CD4-positive, alpha-beta T cell treated with Interleukin-10 for 1 hour (primary cell): ENCODE measurements at regions not wholly inside any gene's neighbourhood (a gene's known extent, or its start where the extent isn't known, plus 50 kb on each side); places are given as distances from the start of the nearest gene placed in this dataset.

Source experiments
- DNase-seq: peaks from one replicate; pipeline ENCODE4 v3.0.0-alpha.2; 2020

DNA sequence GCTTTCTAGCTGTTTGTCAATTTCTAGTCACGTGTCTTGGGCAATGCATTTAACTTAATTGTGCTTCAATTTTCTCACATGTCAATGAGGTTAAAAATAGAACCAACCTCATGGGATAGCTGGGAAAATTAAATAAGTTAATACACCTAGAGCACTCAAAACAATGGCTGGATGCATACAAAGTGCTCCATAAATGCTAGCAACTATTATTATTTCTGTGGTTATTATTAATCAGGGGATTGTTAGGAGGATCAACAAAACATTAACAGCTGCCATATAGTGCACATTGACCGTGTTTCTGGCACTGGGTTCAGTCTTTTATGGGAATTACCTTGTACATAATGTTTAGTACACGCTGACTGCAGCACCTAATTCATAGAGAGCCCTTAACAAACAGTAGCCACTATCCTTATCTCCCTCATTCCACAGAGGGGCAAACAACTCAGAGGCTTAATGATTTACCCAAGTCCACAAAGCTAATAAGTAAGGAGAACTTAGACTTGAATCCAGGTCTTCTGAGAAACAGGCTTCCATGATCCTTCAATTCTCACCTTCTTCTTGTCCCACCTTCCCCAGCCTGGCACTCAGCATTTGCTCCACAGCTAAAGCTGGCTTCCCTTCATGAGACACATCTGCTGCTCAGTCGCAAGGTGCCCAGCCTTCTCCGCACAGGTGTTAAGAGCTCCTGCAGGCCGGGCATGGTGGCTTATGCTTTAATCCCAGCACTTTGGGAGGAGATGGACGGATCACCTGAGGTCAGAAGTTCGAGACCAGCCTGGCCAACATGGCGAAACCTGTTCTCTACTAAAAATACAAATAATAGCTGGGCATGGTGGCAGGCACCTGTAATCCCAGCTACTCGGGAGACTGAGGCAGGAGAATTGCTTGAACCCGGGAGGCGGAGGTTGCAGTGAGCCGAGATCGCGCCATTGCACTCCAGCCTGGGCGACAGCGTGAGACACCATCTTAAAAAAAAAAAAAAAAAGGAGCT is 137.4 kb upstream of the ABCA1 start:
- no peak for DNase-seq

GRCh38 chr9:105066275-105066865 is 138.4 kb upstream of the ABCA1 start:
- DNase-seq = no peak

DNA sequence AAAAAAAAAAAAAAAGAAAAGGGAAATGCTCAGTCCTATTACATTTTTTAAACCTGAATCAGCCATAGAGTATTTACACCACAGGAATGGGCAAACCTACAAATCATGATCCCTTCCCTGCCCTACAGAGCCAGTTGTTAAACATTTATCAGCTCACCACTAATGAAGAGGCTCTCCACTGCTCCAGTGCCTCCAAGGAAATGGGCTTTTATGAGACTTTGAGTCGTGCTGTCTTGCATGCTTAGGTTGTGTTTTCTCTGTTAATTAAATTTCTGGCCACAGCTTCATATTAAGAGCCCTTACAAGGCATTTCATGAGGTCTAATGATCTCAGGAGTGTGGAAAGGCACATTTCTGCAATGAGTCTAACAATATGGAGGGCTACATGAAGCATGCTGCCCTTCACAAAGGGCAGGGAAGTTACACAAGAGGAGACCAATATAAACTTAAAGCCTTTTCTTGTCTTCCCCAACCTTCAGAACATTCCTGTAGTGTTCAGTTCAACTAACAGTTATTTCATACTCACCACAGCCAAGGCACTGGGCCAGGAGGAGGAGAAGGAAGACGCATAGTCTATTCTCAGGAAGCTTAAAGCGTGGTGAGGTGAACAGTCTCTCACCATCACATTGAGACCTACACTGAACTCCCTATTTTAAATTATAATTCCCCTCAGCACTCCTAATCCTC is 140.1 kb upstream of the ABCA1 start:
- DNase-seq = no peak

DNA sequence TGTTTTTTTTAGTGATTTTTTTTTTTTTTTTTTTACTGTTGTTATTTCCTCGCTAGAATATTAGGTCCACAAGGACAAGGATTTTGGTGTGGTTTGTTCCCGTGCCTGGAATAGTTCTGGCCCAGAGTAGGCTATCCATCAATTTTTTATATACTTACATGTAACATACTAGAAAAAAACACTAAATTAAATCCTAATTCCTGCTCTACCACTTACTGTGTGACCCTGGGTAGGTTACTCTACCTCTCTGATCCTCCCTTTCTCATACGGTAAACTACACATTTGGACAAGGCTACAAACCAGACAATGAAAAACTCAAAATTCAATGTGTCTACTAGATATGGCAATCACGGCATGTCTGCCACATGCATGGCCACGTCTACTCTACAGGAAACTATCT is 141.3 kb upstream of the ABCA1 start:
- DNase-seq = no peak

DNA sequence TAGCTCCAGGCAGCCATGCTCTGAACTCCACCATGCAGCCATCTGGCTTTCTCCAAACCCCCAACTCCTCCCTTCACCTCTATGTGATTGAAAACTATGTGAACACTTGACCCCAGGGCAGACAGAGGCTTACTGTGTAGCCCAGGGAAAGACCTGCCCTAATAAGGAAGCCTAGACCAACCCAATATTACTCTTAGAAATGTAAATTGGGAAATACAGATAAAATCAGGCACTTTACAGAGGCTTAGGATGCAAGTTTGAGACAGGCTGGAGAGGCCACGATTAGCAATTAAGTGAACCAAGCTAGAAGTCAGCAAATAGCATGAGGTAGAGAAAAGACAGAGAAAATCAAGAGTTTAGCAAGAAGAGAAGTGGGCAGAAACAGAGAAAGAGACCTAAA is 141.7 kb upstream of the ABCA1 start:
- no peak for DNase-seq

DNA sequence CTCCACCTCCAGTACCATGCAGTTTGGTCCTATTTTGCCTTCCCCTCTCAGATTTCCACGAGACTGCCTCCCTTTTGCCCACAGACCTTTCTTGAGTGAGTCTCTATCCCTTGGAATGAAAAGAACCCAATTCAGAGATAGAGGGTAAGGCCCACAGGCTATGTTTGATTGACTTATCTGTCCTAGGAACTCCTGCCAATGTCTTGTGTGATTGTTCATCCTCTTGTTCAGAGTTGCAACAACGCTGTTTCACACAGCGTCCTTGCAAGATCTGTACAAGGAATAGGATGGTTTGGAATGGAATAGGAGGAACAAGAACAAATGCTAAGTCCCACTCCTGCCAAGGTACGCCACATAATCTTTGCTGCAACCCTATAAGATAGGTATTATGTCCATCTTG is 142.2 kb upstream of the ABCA1 start:
- no peak for DNase-seq

DNA sequence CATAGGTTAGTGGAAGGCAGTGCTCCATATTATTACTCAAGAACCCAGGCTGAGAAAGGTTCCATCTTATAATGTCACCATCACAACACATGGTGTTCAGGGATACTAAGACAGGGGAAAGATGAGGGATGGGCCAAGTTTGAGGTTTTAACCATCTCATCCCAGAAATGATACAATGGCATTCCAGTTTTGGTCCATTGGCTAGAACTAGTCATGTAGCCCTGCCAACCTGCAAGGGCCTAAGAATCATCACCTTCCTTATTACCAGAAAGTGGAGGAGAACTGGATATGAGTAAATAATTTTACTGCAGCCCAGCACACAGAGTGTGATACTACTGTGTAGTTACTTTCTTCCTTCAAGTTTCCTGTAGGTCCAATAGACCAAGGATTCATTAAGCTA is 144.5 kb upstream of the ABCA1 start:
- DNase-seq = no peak

DNA sequence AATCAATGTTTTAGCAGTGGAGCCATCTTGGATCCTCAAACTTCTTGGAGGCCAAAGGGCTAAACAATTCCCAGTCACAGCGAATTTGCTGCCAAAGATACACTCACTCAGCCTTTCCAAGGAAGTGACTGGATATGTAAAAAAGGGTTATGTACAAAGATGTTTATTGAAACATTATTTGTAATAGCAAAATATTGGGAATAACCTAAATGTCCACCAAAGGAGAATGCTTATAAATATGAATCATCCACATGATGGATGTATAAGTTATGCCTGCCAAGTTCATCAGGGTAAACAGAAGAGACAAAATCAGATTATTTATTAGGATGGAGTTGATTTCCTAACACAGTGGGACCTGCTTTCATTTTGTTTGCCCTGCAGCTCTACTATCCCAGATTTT is 145.2 kb upstream of the ABCA1 start:
- no peak for DNase-seq

DNA sequence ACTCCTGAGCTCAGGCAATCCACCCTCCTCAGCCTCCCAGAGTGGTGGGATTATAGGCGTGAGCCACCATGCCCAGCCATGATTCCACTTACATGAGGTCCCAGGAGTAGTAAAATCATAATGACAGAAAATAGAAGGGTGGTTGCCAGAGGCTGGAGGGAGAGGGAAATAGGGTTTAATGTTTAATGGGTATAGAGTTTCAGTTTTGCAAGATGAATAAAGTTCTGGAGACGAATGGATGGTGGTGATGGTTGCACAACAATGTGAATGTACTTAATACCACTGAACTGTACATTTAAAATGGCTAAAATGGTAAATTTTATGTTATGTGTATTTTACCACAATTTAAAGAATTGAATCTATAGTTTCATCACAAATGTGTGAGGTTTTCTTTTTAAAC is 146.5 kb upstream of the ABCA1 start:
- DNase-seq = no peak

GRCh38 chr9:105076729-105077128 is 148.8 kb upstream of the ABCA1 start:
- no peak for DNase-seq

DNA sequence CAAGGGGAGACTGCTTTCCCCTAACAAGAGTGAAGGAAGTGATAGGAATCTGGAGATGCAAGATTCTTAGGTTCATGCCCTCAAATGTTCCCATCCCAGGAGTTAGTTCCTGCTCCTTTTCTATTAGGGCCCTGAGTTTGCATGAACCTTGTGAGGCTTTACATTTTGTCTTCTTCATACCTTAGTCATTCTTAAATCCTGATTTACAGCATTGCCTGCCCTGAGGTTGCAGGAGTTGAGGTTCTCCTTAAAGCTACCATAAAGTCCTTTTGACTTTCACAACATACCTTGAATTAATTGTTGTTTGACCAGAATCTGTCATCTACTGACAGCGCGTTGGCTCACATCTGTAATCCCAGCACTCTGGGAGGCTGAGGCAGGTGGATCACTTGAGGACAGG is 151.5 kb upstream of the ABCA1 start:
- no peak for DNase-seq

GRCh38 chr9:105082843-105083242 is 154.9 kb upstream of the ABCA1 start:
- DNase-seq = no peak

DNA sequence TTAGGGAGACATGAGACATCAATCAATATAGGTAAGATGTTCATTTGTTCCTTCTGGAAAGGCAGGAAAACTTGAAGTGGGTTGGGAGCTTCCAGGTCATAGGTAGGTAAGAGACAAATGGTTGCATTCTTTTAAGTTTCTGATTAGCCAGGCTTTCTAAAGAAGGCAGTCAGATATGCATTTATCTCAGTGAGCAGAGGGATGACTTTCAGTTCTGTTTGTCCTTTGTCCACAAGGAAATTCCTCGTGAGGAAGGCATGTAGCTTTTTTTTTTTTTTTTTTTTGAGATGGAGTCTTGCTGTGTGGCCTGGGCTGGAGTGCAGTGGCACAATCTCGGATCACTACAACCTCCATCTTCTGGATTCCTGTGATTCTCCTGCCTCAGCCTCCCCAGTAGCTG is 155.3 kb upstream of the ABCA1 start:
- no peak for DNase-seq

- no peak for DNase-seq
Observed at GRCh38 chr9:105087910-105088898, 156.2 kb upstream of the SLC44A1 start.

DNA sequence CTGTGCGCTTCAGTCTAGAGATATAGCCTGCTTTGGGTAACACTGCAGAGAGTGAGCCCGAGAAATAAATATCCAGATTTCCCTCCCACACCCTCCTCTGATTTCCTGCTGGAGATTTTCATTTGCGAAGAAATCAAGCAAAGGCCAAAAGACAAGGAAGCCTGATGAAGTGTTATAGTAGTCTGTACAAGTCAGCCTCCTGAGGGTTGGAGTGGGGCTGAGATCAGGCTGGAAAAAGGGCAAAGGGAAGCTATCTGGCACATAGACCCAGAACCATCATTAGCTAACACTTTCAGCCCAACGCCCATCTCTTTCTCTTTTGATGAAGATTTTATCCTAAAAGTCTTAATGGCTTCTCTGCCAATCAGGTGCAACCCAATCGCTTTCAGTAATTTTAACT is 154.6 kb upstream of the SLC44A1 start:
- no peak for DNase-seq

GRCh38 chr9:105091004-105091640 is 153.3 kb upstream of the SLC44A1 start:
- DNase-seq = no peak

- DNase-seq = no peak
Observed at GRCh38 chr9:105093685-105094084, 150.8 kb upstream of the SLC44A1 start.

- no peak for DNase-seq
Observed at GRCh38 chr9:105098370-105098769, 146.1 kb upstream of the SLC44A1 start.

DNA sequence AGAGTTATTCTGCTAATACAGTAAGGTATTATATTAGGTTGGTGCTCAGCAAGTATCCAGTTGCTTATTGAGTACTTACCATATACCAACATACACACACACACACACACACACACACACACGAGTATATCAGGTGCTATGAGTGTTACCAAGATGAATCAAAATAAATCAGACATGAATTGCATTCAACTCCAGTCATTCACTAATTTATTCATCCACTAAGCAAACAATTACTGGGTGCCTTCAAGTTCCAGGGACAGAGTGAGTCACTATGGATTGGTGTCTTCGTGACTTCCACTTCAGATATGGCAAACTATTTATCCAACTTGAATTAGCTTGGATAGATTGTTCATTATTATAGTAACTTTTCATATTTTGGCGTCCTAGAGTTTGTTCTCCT is 140.7 kb upstream of the SLC44A1 start:
- DNase-seq = no peak

DNA sequence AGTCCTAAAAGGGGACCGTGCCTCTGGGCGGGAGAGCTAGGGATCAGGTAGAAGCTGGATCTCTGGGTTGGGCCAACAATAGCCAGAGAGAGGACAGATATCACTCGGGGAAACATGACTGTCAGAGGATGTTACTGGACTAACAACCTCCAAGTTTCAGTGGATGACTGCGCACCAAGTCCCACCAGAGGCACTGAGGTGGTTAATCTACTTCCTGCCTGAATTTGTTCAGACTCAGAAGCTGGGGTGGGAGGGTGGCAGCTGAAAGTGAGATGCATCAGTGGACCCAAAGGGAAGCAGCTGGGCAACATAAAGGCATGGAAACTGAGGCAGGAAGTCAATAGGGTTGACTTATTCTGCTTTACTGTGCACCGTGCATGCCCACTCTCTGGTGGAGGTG is 130.1 kb upstream of the SLC44A1 start:
- DNase-seq = no peak

DNA sequence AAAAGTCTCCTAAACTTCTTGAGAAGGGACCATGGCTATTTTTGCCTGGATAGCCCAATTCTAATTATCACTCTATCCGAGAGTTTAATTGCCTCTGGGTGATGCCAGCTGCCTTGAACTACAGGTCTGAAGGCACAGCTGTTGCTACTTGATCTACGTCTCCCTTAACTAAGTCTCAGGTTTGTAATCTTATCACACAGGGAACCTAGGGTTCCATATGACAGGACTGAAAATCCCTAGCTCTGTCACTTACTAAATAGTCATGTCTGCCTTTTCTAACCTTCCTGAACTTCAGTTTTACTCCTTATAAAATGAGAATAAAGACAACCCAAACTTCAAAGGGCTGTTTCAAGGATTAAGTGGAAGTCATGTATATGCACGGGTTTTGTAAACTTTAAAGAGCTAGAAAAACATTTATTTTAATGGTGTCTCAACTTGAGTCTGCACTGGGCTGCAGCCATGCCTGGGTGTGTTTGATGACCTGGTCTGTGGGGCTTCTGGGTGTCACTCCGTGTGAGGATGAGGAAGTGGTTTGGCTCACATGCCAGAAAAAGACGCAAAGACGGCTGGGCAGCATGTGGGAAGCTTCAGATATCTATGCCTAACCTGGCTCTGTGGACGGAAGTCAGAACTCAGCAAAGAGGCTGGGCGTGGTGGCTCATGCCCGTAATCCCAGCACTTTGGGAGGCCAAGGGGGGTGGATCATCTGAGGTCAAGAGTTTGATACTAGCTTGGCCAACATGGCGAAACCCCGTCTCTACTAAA is 129.3 kb upstream of the SLC44A1 start:
- DNase-seq = peak; percentile 30
